ENCODE measurements at regions not wholly inside any gene's neighbourhood (a gene's known extent, or its start where the extent isn't known, plus 50 kb on each side); places are given as distances from the start of the nearest gene placed in this dataset.

DNA sequence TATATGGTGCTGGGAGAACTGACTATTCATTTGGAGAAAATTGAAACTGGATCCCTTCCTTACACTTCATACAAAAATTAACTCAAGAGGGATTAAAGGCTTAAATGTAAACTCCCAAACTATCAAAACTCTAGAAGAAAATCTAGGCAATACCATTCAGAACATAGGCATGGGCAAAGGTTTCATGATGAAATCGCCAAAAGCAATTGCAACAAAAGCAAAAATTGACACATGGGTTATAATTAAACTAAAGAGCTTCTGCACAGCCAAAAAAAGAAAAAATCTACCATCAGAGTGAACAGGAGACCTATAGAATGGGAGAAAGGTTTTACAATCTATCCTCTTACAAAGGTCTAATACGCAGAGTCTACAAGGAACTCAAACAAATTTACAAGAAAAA lies 851.3 kb upstream of the MAN1A1 start:
- DNase-seq = no peak

DNA sequence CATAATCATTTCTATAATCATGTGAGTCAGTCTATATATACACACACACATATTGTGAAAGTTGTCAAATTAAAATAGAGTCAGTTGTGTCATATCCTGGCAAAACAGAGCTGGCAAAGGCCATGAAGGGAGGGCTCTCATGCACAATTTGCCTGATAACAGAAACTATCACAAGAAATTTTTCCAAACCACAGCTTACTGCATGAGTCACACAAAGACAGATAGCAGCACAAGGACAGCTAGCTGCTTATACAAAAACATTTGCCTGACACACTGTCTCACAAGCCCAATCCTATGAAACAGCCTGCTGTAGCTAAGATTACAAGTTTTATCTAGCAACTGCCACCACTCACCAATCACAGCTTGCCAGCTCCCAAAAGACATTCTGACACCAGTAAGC lies 848.5 kb upstream of the MAN1A1 start:
- DNase-seq = no peak

DNA sequence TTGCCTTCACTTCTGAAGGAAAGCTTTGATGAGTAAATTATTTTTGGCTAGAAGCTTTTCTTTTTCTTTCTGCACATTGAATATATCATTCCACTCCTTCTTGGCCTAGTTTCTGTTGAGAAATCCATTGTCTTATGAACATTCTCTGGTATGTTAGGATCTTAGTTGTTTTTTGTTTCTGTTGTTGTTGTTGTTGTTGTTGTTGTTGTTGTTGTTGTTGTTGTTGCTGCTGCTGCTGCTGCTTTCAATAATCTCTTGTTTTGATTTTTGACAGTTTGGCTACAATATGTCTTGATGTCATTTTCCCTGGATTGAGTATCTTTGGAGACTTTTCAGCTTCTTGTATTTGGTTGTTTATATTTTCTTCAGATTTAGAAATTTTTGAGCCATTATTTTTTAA lies 836.5 kb upstream of the MAN1A1 start:
- no peak for DNase-seq

DNA sequence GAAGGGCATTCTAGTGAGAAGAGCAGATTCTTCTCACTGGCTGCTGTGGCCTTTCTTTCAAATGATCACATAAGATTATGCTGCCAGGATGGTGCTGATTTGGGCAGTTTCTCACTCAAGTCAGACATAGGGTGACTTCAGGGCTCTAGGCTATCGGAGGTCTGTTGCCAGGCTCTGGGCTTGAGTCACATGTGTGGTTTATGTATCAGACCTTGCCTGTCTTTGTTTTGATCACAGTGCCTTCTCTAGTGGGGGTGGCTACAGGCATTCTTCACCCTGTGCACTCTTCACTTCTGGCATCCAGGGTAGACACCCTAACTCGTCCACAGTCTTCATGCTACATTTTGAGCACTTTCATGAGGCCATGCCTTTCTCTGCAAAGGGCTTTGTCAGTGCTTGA lies 823.7 kb upstream of the MAN1A1 start:
- no peak for DNase-seq

DNA sequence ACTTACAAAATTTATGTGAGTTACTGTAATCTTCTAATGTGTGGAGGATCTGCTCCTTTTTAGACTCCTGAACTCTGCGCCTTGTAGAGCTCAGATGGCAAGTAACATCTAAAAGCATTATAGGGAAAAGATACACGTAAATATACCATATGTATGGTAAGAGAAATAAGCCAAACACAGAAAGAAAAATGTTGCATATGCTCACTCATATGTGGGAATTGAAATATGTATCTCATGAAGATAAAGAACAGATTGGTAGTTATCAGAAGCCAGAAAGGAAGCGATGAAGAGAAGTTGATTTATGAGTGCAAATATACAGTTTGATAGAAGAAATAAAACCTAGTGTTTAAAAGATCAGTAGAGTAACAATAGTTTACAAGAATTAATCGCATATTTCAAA lies 815.0 kb upstream of the MAN1A1 start:
- no peak for DNase-seq

DNA sequence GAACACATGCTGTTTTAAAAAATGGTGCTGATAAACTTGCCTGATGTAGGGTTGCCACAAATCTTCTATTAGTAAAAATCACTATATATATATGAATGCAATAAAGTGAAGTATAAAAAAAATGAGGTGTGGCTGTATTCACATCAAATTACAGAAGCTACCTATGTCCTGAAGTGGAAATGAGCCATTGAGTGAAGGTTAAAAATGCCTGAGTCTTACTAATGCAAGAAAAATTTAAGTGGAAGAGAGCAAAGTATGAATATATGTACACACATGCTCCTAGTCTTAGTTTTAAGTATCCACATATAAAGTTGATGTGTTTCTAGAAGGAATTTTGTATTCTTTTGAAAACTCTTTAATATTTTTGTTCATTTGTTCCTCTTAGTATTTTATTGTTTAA lies 808.3 kb upstream of the MAN1A1 start:
- DNase-seq = no peak

DNA sequence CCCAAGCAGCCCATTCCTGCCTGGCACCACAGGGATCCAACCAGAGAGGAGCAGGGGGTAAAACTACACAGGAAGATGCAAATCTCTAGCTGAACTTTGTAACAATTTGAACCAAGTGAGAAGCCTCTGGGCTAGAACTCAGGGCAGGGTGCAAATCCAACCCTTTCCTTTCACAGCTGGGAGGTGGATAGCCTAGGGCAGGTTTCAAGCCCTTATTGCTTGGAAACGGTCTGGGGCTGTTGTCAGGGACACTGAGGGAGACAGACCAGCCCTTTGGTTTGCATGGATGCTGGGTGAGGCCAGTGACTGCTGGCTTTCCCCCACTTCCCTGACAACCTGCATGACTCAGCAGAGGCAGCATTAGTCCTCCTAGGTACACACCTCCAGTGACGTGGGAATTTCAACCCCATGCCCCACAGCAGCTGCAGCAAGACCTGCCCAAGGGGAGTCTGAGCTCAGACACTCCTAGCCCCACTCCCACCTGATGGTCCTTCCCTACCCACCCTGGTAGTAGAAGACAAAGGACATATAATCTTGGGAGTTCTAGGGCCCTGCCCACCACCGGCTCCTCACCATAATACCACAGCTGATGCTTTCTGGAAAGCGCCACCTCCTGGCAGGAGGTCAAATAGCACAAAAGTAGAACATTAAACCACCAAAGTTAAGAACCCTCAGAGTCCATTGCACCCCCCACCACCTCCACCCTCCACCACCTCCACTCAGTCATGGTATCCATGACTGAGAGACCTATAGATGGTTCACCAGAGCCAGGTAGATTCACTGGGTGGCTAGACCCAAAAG lies 797.7 kb upstream of the MAN1A1 start:
- DNase-seq = no peak

DNA sequence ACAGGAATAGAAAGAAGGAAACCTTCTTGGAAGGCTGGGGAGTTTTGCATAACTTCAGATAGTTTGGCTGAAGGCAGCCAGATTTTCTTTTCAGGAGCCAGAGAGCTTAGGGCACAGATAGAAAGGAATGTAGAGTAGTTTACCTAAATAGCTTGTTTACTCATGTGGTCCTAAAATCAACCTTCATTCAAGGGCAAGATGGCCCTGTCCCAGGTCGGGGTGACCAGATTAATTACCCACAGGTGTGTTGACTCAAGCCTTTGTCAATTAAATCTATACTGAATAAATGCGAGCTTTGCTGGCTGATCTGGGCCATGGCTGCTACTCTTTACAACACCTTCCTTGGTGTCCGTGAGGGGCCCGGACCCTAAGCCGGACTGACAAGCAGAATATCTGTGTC lies 792.0 kb upstream of the MAN1A1 start:
- no peak for DNase-seq

DNA sequence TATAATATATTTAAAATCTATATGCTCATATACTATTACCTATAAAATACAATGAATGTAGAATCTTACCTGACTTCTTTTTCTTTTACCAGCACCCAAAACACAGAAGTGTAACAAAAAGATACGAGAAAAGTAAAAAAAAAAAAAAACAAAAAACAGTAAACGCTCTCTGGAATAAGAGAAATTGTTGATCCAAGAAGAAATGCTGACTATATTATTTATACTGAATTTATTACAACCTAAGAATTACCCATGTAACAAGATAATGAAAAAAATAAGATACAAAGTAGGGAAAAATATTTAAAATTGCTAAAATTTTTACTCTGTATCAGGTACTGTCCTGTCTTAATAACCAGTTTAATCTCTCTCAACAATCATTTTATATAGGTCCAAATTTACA lies 787.9 kb upstream of the MAN1A1 start:
- no peak for DNase-seq

DNA sequence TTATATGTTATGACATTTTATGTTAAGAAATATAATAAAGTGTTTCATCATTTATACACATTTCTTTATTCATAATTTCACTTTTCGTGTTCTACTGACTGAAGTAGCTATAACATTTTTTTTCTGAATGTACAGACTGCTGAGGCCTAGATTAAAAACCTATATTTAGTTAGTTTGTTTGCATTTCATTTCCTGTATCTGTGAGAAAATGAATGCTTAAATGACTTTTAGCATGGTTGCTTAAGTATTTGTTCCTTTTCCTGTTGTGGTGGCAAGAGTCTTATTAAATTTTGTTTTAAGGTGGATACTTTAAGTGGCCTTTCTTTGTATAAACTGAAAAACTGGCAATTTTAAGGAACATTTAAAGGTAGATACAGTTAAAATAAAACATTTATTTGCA lies 779.7 kb upstream of the MAN1A1 start:
- DNase-seq = no peak

DNA sequence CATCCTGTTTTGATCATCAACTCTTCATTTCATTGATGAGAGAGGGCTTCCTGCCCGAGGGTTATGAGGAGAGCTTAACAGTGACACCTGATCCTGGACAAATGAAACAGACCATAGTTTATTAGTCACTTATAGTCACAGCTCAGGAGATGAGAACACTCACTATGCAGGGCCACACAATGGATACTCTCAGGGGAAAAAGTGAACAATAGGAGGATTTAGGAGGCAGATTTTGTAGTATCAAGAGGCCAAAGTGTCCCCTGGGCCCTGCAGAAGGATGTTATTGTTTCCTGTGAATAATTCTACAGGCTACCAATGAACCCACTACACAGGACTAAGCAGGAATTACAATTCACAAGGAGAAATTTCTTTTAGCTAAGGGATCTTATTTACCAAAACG lies 772.8 kb upstream of the MAN1A1 start:
- DNase-seq = no peak

DNA sequence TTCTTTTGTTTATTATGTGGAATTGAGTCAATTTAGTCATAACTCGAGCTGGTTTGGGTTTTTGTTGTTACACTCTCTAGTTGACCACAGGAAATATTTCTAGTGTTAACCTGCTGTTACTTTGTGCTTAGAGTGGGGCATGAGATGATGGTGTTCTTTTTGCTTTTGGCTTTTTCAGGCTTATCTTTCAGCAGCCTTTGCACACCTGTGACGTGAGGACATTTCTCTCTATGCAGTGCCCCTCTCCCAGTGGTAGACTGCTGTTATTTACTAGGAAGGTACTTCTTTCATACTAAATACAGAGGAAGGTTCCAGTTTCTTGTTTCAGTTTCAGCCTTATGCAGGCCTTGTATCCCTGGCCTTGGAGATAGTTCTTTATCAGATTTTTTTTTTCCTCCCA lies 766.8 kb upstream of the MAN1A1 start:
- no peak for DNase-seq

DNA sequence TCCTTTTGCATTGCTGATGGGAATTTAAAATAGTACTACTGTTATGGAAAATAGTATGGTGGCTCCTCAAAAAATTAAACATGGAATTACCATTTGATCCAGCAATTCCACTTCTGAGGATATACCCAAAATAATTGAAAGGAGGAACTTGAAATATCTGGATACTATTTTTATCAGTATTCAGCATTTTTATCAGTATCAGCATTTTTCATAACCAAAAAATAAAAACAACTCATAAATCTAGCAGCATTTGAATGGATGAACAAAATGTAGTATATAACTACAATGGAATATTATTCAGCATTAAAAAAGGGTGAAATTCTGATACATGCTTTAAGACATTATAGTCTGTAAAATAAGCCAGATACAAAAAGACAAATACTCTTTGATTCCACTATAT lies 763.4 kb upstream of the MAN1A1 start:
- no peak for DNase-seq

DNA sequence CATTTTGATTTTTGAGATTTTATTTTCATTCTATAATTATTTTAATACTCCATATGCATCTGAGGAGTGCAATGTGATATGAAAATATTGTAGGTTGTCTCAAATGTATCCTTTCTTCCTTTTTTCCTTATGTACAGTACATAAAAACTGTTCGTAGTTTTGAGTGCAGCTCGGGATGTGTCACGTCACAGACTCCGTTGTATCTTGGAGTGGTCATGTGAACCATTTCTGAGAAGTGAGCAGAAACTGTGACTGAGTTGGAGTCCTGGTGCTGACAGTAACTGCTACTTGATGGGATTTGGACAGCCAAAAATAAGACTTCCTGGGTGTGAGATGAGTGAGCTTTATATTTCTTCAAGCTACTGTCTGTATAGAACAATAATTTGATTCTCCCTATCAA lies 761.4 kb upstream of the MAN1A1 start:
- DNase-seq = no peak

DNA sequence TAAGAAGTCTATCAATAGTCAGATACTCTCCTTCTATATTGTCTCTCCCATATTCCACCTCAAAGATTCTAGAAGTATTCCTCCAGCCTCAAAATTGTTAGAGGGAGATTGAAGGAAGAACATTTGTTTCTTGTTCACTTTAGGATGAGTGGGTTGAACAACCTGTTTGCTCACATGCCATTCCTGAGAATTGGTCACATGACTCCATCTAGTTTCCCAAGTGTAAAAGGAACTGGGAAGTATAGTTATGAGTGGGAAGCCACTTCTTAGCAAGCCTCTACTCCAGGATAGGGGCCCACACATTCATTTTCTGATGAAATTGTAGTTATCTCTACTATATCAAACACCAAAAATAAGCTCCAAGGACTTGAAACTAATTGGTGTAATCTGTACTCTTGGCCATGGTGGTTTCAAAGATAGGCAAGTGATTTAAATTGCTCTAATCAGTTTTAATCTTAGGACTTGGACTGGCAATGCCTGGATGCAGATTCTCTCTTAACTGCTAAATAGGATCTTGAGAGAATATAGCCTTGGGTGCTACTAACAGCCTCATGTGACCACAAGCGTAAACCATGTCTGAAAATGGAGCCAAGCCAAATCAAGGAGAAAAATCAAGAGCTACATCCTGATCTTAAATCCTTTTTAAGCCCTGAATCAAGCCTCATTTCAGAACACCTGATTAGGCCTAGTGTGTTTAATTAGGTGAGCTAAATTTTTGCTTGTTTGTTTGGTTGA lies 758.7 kb upstream of the MAN1A1 start:
- no peak for DNase-seq

DNA sequence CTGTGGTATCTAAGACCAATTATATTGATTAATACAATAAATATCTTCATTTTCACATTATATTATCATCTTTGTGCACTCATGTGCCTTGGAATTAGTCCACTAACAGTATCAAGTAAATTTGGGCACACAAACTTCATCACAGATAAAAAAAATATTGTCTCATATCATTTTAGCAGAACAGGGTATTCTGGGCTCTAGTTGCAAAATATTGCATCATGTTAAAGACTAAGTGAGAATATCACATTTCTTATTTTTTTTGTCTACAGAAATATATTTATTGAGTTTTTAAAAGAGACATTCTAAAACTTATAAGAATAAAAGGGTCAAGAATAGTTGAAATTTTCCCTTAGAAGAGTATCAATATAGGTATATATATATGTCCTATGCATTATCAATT lies 754.1 kb upstream of the MAN1A1 start:
- DNase-seq = no peak

DNA sequence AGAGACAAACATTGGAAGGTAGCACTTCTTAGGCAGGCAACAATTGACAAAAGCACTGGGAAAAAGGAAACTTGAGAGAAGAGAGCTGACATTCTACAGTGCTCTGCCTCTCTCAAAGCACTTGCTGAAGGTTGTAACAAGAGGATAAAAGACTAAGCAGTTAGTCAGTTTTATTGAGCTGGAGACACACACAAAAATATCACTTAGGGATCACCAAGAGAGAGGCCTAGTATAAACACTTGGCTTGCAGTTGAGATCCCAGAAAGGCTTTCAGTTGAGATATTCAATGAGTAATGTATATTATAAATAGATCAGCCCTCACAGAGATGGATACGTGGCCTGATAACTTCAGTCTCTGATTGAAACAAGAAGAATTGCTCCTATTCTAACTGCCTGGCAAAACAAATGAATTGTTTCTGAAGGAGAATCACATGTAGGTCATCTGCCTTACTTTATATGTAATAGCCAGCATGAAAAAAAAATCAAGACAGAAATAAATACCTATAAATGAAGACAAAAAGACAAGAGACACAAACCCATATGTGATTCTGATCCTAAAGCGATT lies 747.2 kb upstream of the MAN1A1 start:
- no peak for DNase-seq

DNA sequence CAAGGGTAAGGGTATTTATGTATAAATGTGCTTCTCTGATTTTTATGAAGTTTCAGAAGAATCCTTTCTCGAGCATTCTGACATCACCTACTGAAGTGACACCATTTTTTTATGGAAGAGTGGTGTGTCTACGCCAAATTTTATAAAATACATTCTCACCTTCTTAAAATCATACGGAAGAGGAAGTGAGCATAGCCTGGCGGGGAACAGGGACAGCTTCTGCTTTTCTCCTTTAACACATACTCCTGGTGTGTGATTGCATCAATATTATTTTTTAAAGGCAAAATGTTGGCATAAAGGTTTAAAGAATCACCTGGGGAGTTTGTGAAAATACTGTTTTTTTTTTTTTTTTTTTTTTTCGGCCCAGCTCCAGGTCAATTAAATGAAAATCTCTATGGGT lies 733.6 kb upstream of the MAN1A1 start:
- no peak for DNase-seq

DNA sequence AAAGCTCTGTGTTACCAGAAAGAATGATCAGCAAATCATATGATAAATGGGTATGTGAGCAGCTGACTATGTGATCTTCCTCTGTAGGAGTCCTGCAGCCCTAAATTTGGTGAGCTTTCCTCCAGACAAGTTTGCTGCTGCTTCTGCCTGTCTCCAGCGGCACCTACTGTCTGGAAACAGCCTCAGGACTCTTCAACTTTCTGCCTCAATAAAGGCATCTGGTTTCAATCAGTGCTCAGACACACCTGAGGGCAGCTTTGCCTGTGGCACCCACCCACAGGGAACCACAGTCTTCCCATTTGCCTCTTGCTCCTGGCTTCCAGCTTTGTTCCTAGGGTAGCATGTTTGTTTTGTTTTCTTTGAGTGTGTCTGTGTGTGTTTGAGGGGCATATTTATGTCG lies 727.9 kb upstream of the MAN1A1 start:
- no peak for DNase-seq

DNA sequence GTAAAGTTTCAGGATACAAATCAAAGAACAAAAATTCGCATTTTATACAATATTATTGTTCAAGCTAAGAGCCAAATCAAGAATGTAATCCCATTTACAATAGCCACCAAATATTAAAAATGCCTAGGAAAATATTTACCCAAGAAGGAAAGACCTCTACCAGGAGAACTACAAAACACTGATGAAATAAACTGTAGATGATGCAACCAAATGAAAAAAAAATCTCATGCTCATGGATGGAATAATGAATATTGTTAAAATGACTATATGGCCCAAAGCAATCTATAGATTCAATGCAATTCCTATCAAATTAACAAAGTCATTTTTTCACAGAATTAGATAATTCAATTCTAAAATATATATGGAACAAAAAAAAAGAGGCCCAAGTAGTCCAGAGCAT lies 708.8 kb upstream of the MAN1A1 start:
- DNase-seq = no peak

DNA sequence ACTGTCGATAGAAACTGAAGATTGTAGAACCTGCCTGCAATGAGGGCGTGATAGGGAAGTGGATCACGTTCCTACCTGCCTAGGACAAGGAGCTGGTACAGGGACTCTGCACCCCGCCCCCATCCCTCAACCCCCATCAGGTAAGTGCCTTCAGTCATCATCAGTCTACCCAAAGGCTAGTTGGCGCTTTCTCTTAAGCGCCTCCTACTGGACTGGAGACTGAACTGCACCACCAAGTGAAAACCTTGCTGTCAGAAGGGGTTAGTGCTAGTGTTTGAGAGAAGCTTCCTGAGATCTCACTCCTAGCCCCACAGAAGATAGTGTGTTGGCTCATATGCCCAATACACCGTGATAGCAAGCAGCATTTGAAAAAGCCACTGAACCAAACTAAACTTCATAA lies 706.5 kb upstream of the MAN1A1 start:
- no peak for DNase-seq

DNA sequence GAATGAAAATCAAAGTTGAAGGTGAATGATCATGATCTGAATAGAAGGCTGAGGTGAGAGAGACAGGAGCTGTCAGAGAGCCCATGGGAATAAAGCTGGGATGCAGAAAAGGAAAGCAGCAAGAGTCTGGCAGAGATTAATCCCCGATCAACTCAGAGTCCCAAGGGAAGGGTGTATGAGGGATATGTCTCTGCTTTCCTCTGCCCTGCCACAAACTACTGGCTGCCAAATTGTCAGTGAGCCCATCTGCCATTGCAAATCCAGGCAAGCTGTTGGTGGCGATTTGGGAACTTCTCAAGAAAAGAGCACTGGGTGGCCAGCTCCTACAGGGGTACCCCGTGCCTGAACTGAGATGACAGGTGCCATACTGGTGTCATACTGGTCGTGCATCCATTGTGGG lies 705.5 kb upstream of the MAN1A1 start:
- no peak for DNase-seq

DNA sequence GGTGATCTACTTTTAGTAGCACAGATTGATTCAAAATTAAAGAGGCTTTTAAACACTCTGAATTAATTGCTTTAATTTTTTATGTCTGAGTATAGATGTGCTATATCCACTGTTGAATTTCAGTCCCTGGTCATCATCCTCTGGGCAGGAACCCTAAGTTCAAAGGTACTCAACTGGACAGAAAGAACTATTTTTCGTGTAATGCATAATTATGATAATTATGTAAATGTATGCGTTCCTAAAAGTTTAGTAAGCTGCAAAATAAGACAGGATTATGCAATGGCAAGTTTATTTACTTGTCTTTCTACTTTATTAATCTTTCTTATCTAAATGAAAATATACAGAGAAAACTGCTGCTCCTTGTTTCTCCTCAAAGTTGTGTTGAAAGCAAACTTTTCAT lies 690.1 kb upstream of the MAN1A1 start:
- DNase-seq = no peak

DNA sequence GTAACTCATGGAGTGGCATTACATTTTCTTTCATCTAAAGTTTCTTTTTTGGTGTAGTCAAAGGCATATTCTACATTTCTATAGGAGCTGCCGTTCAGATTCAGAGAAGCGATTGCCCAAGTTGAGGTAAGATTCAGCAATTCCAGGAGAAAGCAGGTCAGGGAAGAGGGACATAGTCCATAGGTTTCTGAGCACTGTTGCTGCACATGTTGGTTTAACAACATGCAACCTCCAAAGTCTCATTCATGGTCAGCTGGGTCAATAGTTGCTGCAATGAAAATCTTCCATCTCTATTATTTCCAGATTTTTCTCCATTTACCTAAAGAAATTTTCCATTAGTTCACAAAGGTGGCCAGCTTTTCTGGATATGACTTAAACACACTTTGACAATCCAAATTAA lies 682.3 kb upstream of the MAN1A1 start:
- no peak for DNase-seq

DNA sequence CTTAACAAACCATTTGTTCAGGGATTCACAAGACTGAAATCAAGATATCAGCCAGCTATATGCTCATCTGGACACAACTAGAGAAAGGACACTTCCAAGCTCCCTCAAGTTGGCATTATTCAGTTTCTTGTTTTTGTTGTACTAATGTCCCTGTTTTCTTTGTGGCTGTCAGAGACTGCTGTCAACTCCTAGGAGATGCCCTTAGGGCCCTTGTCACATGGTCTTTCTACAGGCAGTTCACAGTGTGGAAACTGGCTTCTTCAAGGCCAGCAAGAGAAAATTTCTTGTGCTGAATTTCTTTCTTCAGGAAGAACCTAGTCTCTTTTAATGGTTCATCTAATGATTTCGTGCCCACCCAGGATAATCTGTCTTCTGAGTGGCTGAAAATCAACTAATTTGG lies 677.2 kb upstream of the MAN1A1 start:
- no peak for DNase-seq

Measured in GOT3 (cell line).